H1 (cell line): ENCODE measurements at regions not wholly inside any gene's neighbourhood (a gene's known extent, or its start where the extent isn't known, plus 50 kb on each side); places are given as distances from the start of the nearest gene placed in this dataset.

ENCODE experiments used
- CEBPB ChIP-seq: IDR thresholded peaks from 2 replicates; pipeline ENCODE4 v1.6.1; 2012; ENCODE audit warnings: low read depth, low read length
- GABPA ChIP-seq: IDR thresholded peaks from 2 replicates; pipeline ENCODE4 v1.6.1; 2011; ENCODE audit warnings: mild to moderate bottlenecking, low read length, moderate library complexity, borderline replicate concordance; ENCODE audit not compliant: insufficient read depth
- GTF2F1 ChIP-seq: IDR thresholded peaks from 2 replicates; pipeline ENCODE4 v1.6.1; 2012; ENCODE audit warnings: low read depth, low read length, improper control_type of control experiment, borderline replicate concordance
- JUN ChIP-seq: IDR thresholded peaks from 2 replicates; pipeline ENCODE4 v1.6.1; 2011; ENCODE audit warnings: low read depth, mild to moderate bottlenecking, improper control_type of control experiment, low read length
- NRF1 ChIP-seq: IDR thresholded peaks from 2 replicates; pipeline ENCODE4 v1.6.1; 2011; ENCODE audit warnings: mild to moderate bottlenecking, low read depth, low read length, improper control_type of control experiment
- POLR2A ChIP-seq, 2 experiments: IDR thresholded peaks; 1 replicate in 1 of 2; 2 replicates in 1 of 2; pipeline ENCODE4 v1.6.1; 2011; ENCODE audit warnings: low read depth in 2 of 2, low read length in 2 of 2, mild to moderate bottlenecking in 2 of 2; ENCODE audit errors: control extremely low read depth in 1 of 2
- SP1 ChIP-seq: IDR thresholded peaks from 2 replicates; pipeline ENCODE4 v1.6.1; 2011; ENCODE audit warnings: low read depth, low read length
- SP2 ChIP-seq: IDR thresholded peaks from 2 replicates; pipeline ENCODE4 v1.6.1; 2012; ENCODE audit warnings: mild to moderate bottlenecking, low read length, inconsistent platforms
- TAF1 ChIP-seq: IDR thresholded peaks from 2 replicates; pipeline ENCODE4 v1.6.1; 2011; ENCODE audit warnings: mild to moderate bottlenecking, low read depth, low read length
- TF ChIP-seq, protein P1 (sequence below), 3 experiments: IDR thresholded peaks; 1 replicate in 2 of 3; 2 replicates in 1 of 3; pipeline versions ENCODE4 v1.5.1 to v1.6.1; 2011; ENCODE audit warnings: low read length in 3 of 3, mild to moderate bottlenecking in 3 of 3, inconsistent platforms in 2 of 3, low read depth in 1 of 3, moderate library complexity in 1 of 3; ENCODE audit not compliant: insufficient read depth in 1 of 3; ENCODE audit errors: control extremely low read depth in 1 of 3
- TF ChIP-seq, protein P2 (sequence below): IDR thresholded peaks from 2 replicates; pipeline ENCODE4 v1.6.1; 2012; ENCODE audit warnings: inconsistent platforms
- TF ChIP-seq, protein P3 (sequence below): IDR thresholded peaks from 2 replicates; pipeline ENCODE4 v1.6.1; 2011; ENCODE audit warnings: low read length, improper control_type of control experiment
- TF ChIP-seq, protein P4 (sequence below): IDR thresholded peaks from 2 replicates; pipeline ENCODE4 v1.6.1; 2012; ENCODE audit warnings: inconsistent platforms

DNA sequence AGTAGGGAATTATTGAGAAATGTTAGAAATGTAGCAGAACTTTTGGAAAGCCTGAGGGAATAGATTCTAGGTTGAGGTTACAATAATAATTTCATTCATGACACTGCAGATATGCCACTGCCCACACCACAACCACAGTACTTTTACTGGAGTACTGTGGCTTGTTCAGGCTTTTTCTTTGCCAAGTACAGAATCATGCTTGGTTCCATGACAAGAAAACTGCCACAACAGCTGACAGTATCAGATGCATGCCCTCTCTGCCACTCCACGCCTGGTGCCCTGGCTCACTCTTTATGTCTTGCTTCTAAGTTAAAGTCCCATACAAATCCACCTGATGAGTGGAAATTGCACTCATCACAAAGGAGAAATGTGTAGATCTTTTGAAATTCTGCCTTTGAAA is 398.6 kb downstream of the ZIC1 start:
- TF ChIP-seq GABPA (no peak), JUN (no peak), TAF1 (no peak), POLR2A (IDR thresholded peaks at IDR 0.05; ENCODE audit: control extremely low read depth in 1 of 2, low read depth in 2 of 2, low read length in 2 of 2) (no peak), SP1 (no peak), CEBPB (no peak), NRF1 (no peak), SP2 (no peak), GTF2F1 (no peak)
- TF ChIP-seq, protein P1, sequence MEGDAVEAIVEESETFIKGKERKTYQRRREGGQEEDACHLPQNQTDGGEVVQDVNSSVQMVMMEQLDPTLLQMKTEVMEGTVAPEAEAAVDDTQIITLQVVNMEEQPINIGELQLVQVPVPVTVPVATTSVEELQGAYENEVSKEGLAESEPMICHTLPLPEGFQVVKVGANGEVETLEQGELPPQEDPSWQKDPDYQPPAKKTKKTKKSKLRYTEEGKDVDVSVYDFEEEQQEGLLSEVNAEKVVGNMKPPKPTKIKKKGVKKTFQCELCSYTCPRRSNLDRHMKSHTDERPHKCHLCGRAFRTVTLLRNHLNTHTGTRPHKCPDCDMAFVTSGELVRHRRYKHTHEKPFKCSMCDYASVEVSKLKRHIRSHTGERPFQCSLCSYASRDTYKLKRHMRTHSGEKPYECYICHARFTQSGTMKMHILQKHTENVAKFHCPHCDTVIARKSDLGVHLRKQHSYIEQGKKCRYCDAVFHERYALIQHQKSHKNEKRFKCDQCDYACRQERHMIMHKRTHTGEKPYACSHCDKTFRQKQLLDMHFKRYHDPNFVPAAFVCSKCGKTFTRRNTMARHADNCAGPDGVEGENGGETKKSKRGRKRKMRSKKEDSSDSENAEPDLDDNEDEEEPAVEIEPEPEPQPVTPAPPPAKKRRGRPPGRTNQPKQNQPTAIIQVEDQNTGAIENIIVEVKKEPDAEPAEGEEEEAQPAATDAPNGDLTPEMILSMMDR (IDR thresholded peaks at IDR 0.05; ENCODE audit: control extremely low read depth in 1 of 3, insufficient read depth in 1 of 3, low read depth in 1 of 3, low read length in 3 of 3): no peak
- TF ChIP-seq, protein P2, sequence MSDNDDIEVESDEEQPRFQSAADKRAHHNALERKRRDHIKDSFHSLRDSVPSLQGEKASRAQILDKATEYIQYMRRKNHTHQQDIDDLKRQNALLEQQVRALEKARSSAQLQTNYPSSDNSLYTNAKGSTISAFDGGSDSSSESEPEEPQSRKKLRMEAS: no peak
- TF ChIP-seq, protein P3, sequence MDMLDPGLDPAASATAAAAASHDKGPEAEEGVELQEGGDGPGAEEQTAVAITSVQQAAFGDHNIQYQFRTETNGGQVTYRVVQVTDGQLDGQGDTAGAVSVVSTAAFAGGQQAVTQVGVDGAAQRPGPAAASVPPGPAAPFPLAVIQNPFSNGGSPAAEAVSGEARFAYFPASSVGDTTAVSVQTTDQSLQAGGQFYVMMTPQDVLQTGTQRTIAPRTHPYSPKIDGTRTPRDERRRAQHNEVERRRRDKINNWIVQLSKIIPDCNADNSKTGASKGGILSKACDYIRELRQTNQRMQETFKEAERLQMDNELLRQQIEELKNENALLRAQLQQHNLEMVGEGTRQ: no peak
- TF ChIP-seq, protein P4, sequence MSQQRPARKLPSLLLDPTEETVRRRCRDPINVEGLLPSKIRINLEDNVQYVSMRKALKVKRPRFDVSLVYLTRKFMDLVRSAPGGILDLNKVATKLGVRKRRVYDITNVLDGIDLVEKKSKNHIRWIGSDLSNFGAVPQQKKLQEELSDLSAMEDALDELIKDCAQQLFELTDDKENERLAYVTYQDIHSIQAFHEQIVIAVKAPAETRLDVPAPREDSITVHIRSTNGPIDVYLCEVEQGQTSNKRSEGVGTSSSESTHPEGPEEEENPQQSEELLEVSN: no peak
